Vagina (tissue), 2 donors: ENCODE measurements at regions not wholly inside any gene's neighbourhood (a gene's known extent, or its start where the extent isn't known, plus 50 kb on each side); places are given as distances from the start of the nearest gene placed in this dataset.

ENCODE experiments used
- DNase-seq, 2 donors: peaks; one replicate each; pipeline ENCODE4 v3.0.0-alpha.2; 2017; ENCODE audit errors: extremely low spot score in 2 of 2
- H3K27ac ChIP-seq: fragments of 200-600 bp; sonication (generic); one replicate; pipeline ENCODE4 v1.5.1; 2019
- H3K27me3 ChIP-seq: fragments of 200-600 bp; sonication (generic); one replicate; pipeline ENCODE4 v1.5.1; 2019
- H3K36me3 ChIP-seq, 2 donors: fragments of 200-600 bp; sonication (generic); one replicate each; pipeline ENCODE4 v1.5.1; 2017 to 2019
- H3K4me1 ChIP-seq: fragments of 200-600 bp; sonication (generic); one replicate; pipeline ENCODE4 v1.5.1; 2019
- H3K4me3 ChIP-seq, 2 donors: fragments of 200-600 bp; sonication (generic); 1 replicate in 1 of 2; 2 replicates in 1 of 2; pipeline ENCODE4 v1.5.1; 2016 to 2019
- H3K9me3 ChIP-seq: fragments of 200-600 bp; sonication (generic); one replicate; pipeline ENCODE4 v1.5.1; 2019
- POLR2A ChIP-seq, 2 donors: fragments of 450-650 bp; IDR thresholded peaks; one replicate each; pipeline ENCODE4 v1.6.1; 2017; ENCODE audit warnings: antibody characterized with exemption in 2 of 2, mild to moderate bottlenecking in 2 of 2, moderate library complexity in 2 of 2
- POLR2AphosphoS5 ChIP-seq, 2 donors: sonication (generic); formaldehyde crosslinking; IDR thresholded peaks; one replicate each; pipeline ENCODE4 v1.9.0; 2017; ENCODE audit warnings: antibody characterized with exemption in 2 of 2, mild to moderate bottlenecking in 2 of 2, low read depth in 1 of 2; ENCODE audit not compliant: insufficient read depth in 1 of 2
- intact Hi-C: fragments of 100-400 bp; cut with DNase I; formaldehyde crosslinking; loops from one replicate; pipeline ENCODE4 v1.15.1; 2023
- TF ChIP-seq, protein P1 (sequence below), 3 experiments: fragments of 450-650 bp in 2 of 3; fragments of 200-600 bp in 1 of 3; sonication (generic) in 1 of 3; IDR thresholded peaks; one replicate each; pipeline ENCODE4 v1.5.1; 2017 to 2019; ENCODE audit warnings: antibody characterized with exemption in 3 of 3, mild to moderate bottlenecking in 2 of 3, moderate library complexity in 2 of 3

- no peaks in the 10 kb centered on the region for H3K36me3 ChIP-seq
- no peaks in the 10 kb centered on the region for H3K4me1 ChIP-seq
- no peak overlapping the region for H3K27ac ChIP-seq
- intact Hi-C loops, result no loop called here
- TF ChIP-seq, protein P1, sequence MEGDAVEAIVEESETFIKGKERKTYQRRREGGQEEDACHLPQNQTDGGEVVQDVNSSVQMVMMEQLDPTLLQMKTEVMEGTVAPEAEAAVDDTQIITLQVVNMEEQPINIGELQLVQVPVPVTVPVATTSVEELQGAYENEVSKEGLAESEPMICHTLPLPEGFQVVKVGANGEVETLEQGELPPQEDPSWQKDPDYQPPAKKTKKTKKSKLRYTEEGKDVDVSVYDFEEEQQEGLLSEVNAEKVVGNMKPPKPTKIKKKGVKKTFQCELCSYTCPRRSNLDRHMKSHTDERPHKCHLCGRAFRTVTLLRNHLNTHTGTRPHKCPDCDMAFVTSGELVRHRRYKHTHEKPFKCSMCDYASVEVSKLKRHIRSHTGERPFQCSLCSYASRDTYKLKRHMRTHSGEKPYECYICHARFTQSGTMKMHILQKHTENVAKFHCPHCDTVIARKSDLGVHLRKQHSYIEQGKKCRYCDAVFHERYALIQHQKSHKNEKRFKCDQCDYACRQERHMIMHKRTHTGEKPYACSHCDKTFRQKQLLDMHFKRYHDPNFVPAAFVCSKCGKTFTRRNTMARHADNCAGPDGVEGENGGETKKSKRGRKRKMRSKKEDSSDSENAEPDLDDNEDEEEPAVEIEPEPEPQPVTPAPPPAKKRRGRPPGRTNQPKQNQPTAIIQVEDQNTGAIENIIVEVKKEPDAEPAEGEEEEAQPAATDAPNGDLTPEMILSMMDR (IDR thresholded peaks at IDR 0.05), result no peak
- TF ChIP-seq POLR2AphosphoS5 (IDR thresholded peaks at IDR 0.05; ENCODE audit: insufficient read depth in 1 of 2, low read depth in 1 of 2), result no peak
- TF ChIP-seq POLR2A (IDR thresholded peaks at IDR 0.05), result no peak
- no peaks in the 10 kb centered on the region for H3K9me3 ChIP-seq
- no peaks in the 10 kb centered on the region for H3K27me3 ChIP-seq
- no peak overlapping the region for H3K4me3 ChIP-seq
- no peak for DNase-seq
Observed at GRCh38 chr1:194802572-194802971, 1616.2 kb upstream of the B3GALT2 start.

DNA sequence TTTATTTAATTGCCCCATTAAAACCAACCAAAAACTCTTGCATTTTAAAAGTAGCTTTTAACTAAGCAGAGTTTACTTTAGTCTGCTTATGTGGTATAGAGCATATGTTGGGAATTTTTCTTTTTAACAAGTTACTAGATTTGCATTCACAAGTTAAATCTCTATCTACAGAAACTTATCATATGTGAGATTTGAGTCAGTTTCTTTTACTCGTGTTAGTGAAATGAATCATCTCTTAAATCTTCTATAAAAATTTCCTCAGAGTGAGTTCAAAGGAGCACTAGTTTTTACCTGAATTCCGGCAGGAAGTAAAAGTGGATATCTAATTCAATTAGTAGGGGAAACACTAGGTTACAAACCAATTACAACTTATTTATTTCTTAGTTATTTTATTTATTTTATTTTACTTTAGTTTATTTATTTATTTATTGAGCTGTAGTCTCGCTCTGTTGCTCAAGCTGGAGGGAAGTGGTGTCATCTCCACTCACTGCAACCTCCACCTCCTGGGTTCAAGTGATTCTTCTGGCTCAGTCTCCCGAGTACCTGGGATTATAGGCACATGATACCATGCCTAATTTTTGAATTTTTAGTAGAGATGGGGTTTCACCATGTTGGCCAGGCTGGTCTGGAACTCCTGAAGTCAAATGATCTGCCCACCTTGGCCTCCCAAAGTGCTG lies 1609.6 kb upstream of the B3GALT2 start:
- Histone ChIP-seq H3K9me3 (no peaks in the 10 kb centered on the region), H3K27me3 (no peaks in the 10 kb centered on the region), H3K27ac (no peak overlapping the region), H3K4me1 (no peaks in the 10 kb centered on the region), H3K36me3 (no peaks in the 10 kb centered on the region), H3K4me3 (no peak overlapping the region)
- TF ChIP-seq POLR2AphosphoS5 (IDR thresholded peaks at IDR 0.05; ENCODE audit: insufficient read depth in 1 of 2, low read depth in 1 of 2), result no peak
- TF ChIP-seq, protein P1 (IDR thresholded peaks at IDR 0.05), result no peak
- TF ChIP-seq POLR2A (IDR thresholded peaks at IDR 0.05), result no peak
- DNase-seq, result no peak
- intact Hi-C loops, result no loop called here

DNA sequence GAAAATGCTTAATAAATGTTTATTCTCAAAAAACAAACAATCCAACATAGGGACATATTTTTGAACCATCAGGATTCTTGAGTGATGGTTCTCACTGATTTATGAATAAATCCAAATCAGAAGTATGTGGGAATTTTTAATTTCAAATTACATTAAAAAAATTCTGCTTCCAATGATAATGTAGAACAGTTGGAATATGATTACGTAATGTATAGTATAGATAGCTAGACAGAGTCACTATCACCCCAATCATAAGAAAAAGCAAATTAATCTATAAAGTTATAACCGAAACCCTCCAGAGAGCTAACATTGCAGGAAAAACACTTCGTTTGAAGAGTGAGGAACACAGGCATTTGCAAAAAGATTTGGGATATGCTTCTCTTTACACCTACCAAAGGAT lies 1600.6 kb upstream of the B3GALT2 start:
- Histone ChIP-seq H3K36me3 (no peaks in the 10 kb centered on the region), H3K4me1 (no peaks in the 10 kb centered on the region), H3K4me3 (no peak overlapping the region), H3K27me3 (no peaks in the 10 kb centered on the region), H3K9me3 (no peaks in the 10 kb centered on the region), H3K27ac (no peak overlapping the region)
- no peak for TF ChIP-seq POLR2AphosphoS5 (IDR thresholded peaks at IDR 0.05; ENCODE audit: insufficient read depth in 1 of 2, low read depth in 1 of 2)
- no peak for TF ChIP-seq POLR2A (IDR thresholded peaks at IDR 0.05)
- TF ChIP-seq, protein P1 (IDR thresholded peaks at IDR 0.05), result no peak
- no peak for DNase-seq
- intact Hi-C loops, result no loop called here

- no peaks in the 10 kb centered on the region for H3K9me3 ChIP-seq
- no peak overlapping the region for H3K4me3 ChIP-seq
- no peaks in the 10 kb centered on the region for H3K4me1 ChIP-seq
- no peaks in the 10 kb centered on the region for H3K36me3 ChIP-seq
- no peak for DNase-seq
- TF ChIP-seq POLR2AphosphoS5 (IDR thresholded peaks at IDR 0.05; ENCODE audit: insufficient read depth in 1 of 2, low read depth in 1 of 2) (no peak), POLR2A (IDR thresholded peaks at IDR 0.05) (no peak)
- TF ChIP-seq, protein P1 (IDR thresholded peaks at IDR 0.05), result no peak
- H3K27ac ChIP-seq, result no peak overlapping the region
- intact Hi-C loops, result no loop called here
- no peaks in the 10 kb centered on the region for H3K27me3 ChIP-seq
Observed at GRCh38 chr1:194786027-194786426, 1599.6 kb upstream of the B3GALT2 start.

GRCh38 chr1:194776657-194777056 lies 1590.2 kb upstream of the B3GALT2 start:
- Histone ChIP-seq H3K27me3 (no peaks in the 10 kb centered on the region), H3K27ac (no peak overlapping the region), H3K4me3 (no peak overlapping the region), H3K9me3 (no peaks in the 10 kb centered on the region), H3K36me3 (no peaks in the 10 kb centered on the region), H3K4me1 (no peaks in the 10 kb centered on the region)
- TF ChIP-seq, protein P1 (IDR thresholded peaks at IDR 0.05), result no peak
- TF ChIP-seq POLR2AphosphoS5 (IDR thresholded peaks at IDR 0.05; ENCODE audit: insufficient read depth in 1 of 2, low read depth in 1 of 2), result no peak
- no peak for TF ChIP-seq POLR2A (IDR thresholded peaks at IDR 0.05)
- DNase-seq, result no peak
- intact Hi-C loops, result no loop called here
